ENCODE measurements at regions not wholly inside any gene's neighbourhood (a gene's known extent, or its start where the extent isn't known, plus 50 kb on each side); places are given as distances from the start of the nearest gene placed in this dataset.

- Mint-ChIP-seq H3K36me3 (peaks cover 2% of the 10 kb centered on the region), H3K4me3 (no peak overlapping the region), H3K4me1 (no peaks in the 10 kb centered on the region), H3K9me3 (peaks cover 30% of the 10 kb centered on the region), H3K27ac (no peak overlapping the region), H3K27me3 (ENCODE audit: low read depth) (peaks cover 5% of the 10 kb centered on the region)
- DNase-seq (ENCODE audit: low spot score in 2 of 2, unreplicated experiment in 2 of 2): no peak
- TF ChIP-seq, protein P1, sequence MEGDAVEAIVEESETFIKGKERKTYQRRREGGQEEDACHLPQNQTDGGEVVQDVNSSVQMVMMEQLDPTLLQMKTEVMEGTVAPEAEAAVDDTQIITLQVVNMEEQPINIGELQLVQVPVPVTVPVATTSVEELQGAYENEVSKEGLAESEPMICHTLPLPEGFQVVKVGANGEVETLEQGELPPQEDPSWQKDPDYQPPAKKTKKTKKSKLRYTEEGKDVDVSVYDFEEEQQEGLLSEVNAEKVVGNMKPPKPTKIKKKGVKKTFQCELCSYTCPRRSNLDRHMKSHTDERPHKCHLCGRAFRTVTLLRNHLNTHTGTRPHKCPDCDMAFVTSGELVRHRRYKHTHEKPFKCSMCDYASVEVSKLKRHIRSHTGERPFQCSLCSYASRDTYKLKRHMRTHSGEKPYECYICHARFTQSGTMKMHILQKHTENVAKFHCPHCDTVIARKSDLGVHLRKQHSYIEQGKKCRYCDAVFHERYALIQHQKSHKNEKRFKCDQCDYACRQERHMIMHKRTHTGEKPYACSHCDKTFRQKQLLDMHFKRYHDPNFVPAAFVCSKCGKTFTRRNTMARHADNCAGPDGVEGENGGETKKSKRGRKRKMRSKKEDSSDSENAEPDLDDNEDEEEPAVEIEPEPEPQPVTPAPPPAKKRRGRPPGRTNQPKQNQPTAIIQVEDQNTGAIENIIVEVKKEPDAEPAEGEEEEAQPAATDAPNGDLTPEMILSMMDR (IDR thresholded peaks at IDR 0.05; ENCODE audit: unreplicated experiment): no peak
These were observed 68.6 kb downstream of the SMIM21 start for GRCh38 chr18:75358928-75359327.

- no peaks in the 10 kb centered on the region for H3K27me3 Mint-ChIP-seq (ENCODE audit: low read depth)
- H3K4me1 Mint-ChIP-seq: peaks cover 15% of the 10 kb centered on the region
- H3K36me3 Mint-ChIP-seq: peaks cover 8% of the 10 kb centered on the region
- H3K9me3 Mint-ChIP-seq: peaks cover 45% of the 10 kb centered on the region
- no peak for DNase-seq (ENCODE audit: low spot score in 2 of 2, unreplicated experiment in 2 of 2)
- no peak overlapping the region for H3K4me3 Mint-ChIP-seq
- no peak overlapping the region for H3K27ac Mint-ChIP-seq
- TF ChIP-seq, protein P1 (IDR thresholded peaks at IDR 0.05; ENCODE audit: unreplicated experiment): no peak
These were observed 74.1 kb downstream of the SMIM21 start for GRCh38 chr18:75353357-75353756.

GRCh38 chr18:75351409-75351808 is 76.1 kb downstream of the SMIM21 start:
- Mint-ChIP-seq H3K9me3 (peaks cover 37% of the 10 kb centered on the region), H3K27me3 (ENCODE audit: low read depth) (no peaks in the 10 kb centered on the region), H3K4me3 (no peak overlapping the region), H3K27ac (no peak overlapping the region), H3K4me1 (peaks cover 15% of the 10 kb centered on the region), H3K36me3 (peaks cover 8% of the 10 kb centered on the region)
- TF ChIP-seq, protein P1 (IDR thresholded peaks at IDR 0.05; ENCODE audit: unreplicated experiment): no peak
- no peak for DNase-seq (ENCODE audit: low spot score in 2 of 2, unreplicated experiment in 2 of 2)

GRCh38 chr18:75350857-75351256 is 76.6 kb downstream of the SMIM21 start:
- H3K27me3 Mint-ChIP-seq (ENCODE audit: low read depth): no peaks in the 10 kb centered on the region
- TF ChIP-seq, protein P1 (IDR thresholded peaks at IDR 0.05; ENCODE audit: unreplicated experiment): no peak
- peak overlapping the region; percentile 0 for H3K4me3 Mint-ChIP-seq
- peaks cover 34% of the 10 kb centered on the region for H3K9me3 Mint-ChIP-seq
- H3K27ac Mint-ChIP-seq: no peak overlapping the region
- no peak for DNase-seq (ENCODE audit: low spot score in 2 of 2, unreplicated experiment in 2 of 2)
- peaks cover 15% of the 10 kb centered on the region for H3K4me1 Mint-ChIP-seq
- peaks cover 8% of the 10 kb centered on the region for H3K36me3 Mint-ChIP-seq

GRCh38 chr18:75350512-75350839 is 77.0 kb downstream of the SMIM21 start:
- H3K36me3 Mint-ChIP-seq: peaks cover 8% of the 10 kb centered on the region
- DNase-seq (ENCODE audit: low spot score in 2 of 2, unreplicated experiment in 2 of 2): no peak
- TF ChIP-seq, protein P1 (IDR thresholded peaks at IDR 0.05; ENCODE audit: unreplicated experiment): no peak
- no peaks in the 10 kb centered on the region for H3K27me3 Mint-ChIP-seq (ENCODE audit: low read depth)
- H3K9me3 Mint-ChIP-seq: peaks cover 32% of the 10 kb centered on the region
- H3K4me3 Mint-ChIP-seq: peak overlapping the region; percentile 0
- H3K4me1 Mint-ChIP-seq: peaks cover 15% of the 10 kb centered on the region
- no peak overlapping the region for H3K27ac Mint-ChIP-seq

Data from mesothelial cell of epicardium (in vitro differentiated cells).